H1 (cell line): ENCODE measurements at regions not wholly inside any gene's neighbourhood (a gene's known extent, or its start where the extent isn't known, plus 50 kb on each side); places are given as distances from the start of the nearest gene placed in this dataset.
A peak's percentile ranks its signal among the peaks of the same experiment; 100 is the strongest.

Source experiments
- CTCF ChIA-PET: fragments of 300-600 bp; sonication (Branson Sonifier 250); formaldehyde crosslinking; loops from one replicate; lab custom pipeline; 2021; ENCODE audit not compliant: partially characterized antibody; lab: Charles Lee
- POLR2A ChIA-PET: fragments of 300-600 bp; sonication (Branson Sonifier 250); formaldehyde crosslinking; loops from one replicate; lab custom pipeline; 2021; ENCODE audit warnings: inconsistent platforms; ENCODE audit not compliant: partially characterized antibody; lab: Charles Lee
- DNase-seq, 2 experiments: peaks; one replicate each; pipeline versions ENCODE4 v3.0.0 to v3.0.0-alpha.2; 2010 to 2022; ENCODE audit warnings: low spot score in 2 of 2, low read depth in 1 of 2, mixed read lengths in 1 of 2
- FAIRE-seq: peaks from 2 replicates; lab custom pipeline; 2011; peaks lifted over from hg19 to GRCh38; lab: Jason Lieb, UNC
- H2AFZ ChIP-seq: 2 replicates; pipeline ENCODE4 v1.8.1; 2012; ENCODE audit warnings: low read length, inconsistent platforms
- H2AK5ac ChIP-seq: 2 replicates; pipeline ENCODE4 v1.6.1; 2013; ENCODE audit warnings: low read depth, low read length
- H2BK120ac ChIP-seq: replicated peaks from 2 replicates; pipeline ENCODE3; 2013; ENCODE audit warnings: low read depth, low read length, inconsistent platforms
- H2BK12ac ChIP-seq: 2 replicates; pipeline ENCODE4 v1.6.1; 2013; ENCODE audit warnings: low read depth, low read length
- H2BK15ac ChIP-seq: 2 replicates; pipeline ENCODE4 v1.6.1; 2013; ENCODE audit warnings: low read length
- H2BK20ac ChIP-seq: 2 replicates; pipeline ENCODE4 v1.6.1; 2013; ENCODE audit warnings: low read length
- H2BK5ac ChIP-seq: 2 replicates; pipeline ENCODE4 v1.6.1; 2013; ENCODE audit warnings: low read depth, low read length
- H3K14ac ChIP-seq: 2 replicates; pipeline ENCODE4 v1.6.1; 2013; ENCODE audit warnings: inconsistent platforms; ENCODE audit not compliant: insufficient read length
- H3K18ac ChIP-seq: 2 replicates; pipeline ENCODE4 v1.6.1; 2013; ENCODE audit warnings: low read length; ENCODE audit errors: extremely low read depth
- H3K23ac ChIP-seq: 2 replicates; pipeline ENCODE4 v1.6.1; 2013; ENCODE audit warnings: inconsistent platforms; ENCODE audit not compliant: insufficient read length
- H3K23me2 ChIP-seq: 2 replicates; pipeline ENCODE4 v1.6.1; 2013; ENCODE audit warnings: low read depth, low read length
- H3K27ac ChIP-seq: 2 replicates; pipeline ENCODE4 v1.6.1; 2011; ENCODE audit warnings: low read depth, low read length, inconsistent platforms
- H3K27me3 ChIP-seq, 4 experiments: replicated peaks in 1 of 4; 1 replicate in 1 of 4; 2 replicates in 3 of 4; pipeline versions ENCODE4 v1.6.1 to v1.8.1; 2011 to 2013; ENCODE audit warnings: low read length in 3 of 4, mild to moderate bottlenecking in 3 of 4, inconsistent platforms in 2 of 4, mixed read lengths in 2 of 4, moderate library complexity in 1 of 4; ENCODE audit not compliant: control insufficient read depth in 3 of 4, insufficient read depth in 3 of 4; ENCODE audit errors: extremely low read depth in 1 of 4
- H3K36me3 ChIP-seq, 4 experiments: 2 replicates each; pipeline versions ENCODE4 v1.6.1 to v1.8.1; 2011 to 2013; ENCODE audit warnings: mild to moderate bottlenecking in 4 of 4, low read length in 3 of 4, moderate library complexity in 2 of 4, control low read depth in 1 of 4, inconsistent platforms in 1 of 4; ENCODE audit not compliant: insufficient read depth in 4 of 4, control insufficient read depth in 2 of 4
- H3K4ac ChIP-seq: replicated peaks from 2 replicates; pipeline ENCODE3; 2013; ENCODE audit warnings: low read length, low read depth, mixed read lengths, inconsistent platforms; ENCODE audit not compliant: insufficient read length
- H3K4me1 ChIP-seq, 4 experiments: replicated peaks in 1 of 4; 1 replicate in 1 of 4; 2 replicates in 3 of 4; pipeline versions ENCODE4 v1.6.1 to v1.8.1; 2011 to 2013; ENCODE audit warnings: low read length in 3 of 4, inconsistent platforms in 2 of 4, mixed read lengths in 1 of 4; ENCODE audit not compliant: insufficient read depth in 4 of 4, control insufficient read depth in 3 of 4
- H3K4me2 ChIP-seq, 2 experiments: 2 replicates each; pipeline versions ENCODE4 v1.6.1 to v1.8.1; 2011 to 2013; ENCODE audit warnings: low read depth in 2 of 2, low read length in 2 of 2, control low read depth in 1 of 2, inconsistent platforms in 1 of 2, mild to moderate bottlenecking in 1 of 2; ENCODE audit not compliant: insufficient read depth in 1 of 2
- H3K4me3 ChIP-seq, 4 experiments: fragments of 200-600, 300-600 bp in 1 of 4; sonication (generic), shearing (Covaris generic), sonication (Bioruptor Twin) in 1 of 4; 2 replicates each; pipeline versions ENCODE4 v1.5.1 to v1.8.1; 2011 to 2016; ENCODE audit warnings: low read length in 4 of 4, low read depth in 3 of 4, control low read depth in 2 of 4, inconsistent platforms in 2 of 4, mild to moderate bottlenecking in 2 of 4, mixed read lengths in 1 of 4, moderate library complexity in 1 of 4; ENCODE audit not compliant: insufficient read depth in 2 of 4; ENCODE audit errors: extremely low read depth in 1 of 4
- H3K56ac ChIP-seq: replicated peaks from 2 replicates; pipeline ENCODE3; 2013; ENCODE audit warnings: low read depth, mild to moderate bottlenecking, mixed read lengths, low read length, inconsistent platforms; ENCODE audit not compliant: insufficient read length
- H3K79me1 ChIP-seq: 2 replicates; pipeline ENCODE4 v1.6.1; 2013; ENCODE audit warnings: low read depth, low read length, control low read depth
- H3K79me2 ChIP-seq, 2 experiments: 2 replicates each; pipeline versions ENCODE4 v1.6.1 to v1.8.1; 2012 to 2013; ENCODE audit warnings: low read length in 2 of 2, mild to moderate bottlenecking in 2 of 2, inconsistent platforms in 1 of 2; ENCODE audit not compliant: insufficient read depth in 2 of 2, control insufficient read depth in 1 of 2
- H3K9ac ChIP-seq, 4 experiments: replicated peaks in 1 of 4; 1 replicate in 1 of 4; 2 replicates in 3 of 4; pipeline versions ENCODE4 v1.6.1 to v1.8.1; 2011 to 2013; ENCODE audit warnings: low read depth in 3 of 4, low read length in 3 of 4, control low read depth in 2 of 4, mild to moderate bottlenecking in 2 of 4, moderate library complexity in 2 of 4, inconsistent platforms in 1 of 4; ENCODE audit errors: extremely low read depth in 1 of 4
- H3K9me3 ChIP-seq, 2 experiments: 2 replicates each; pipeline versions ENCODE4 v1.6.1 to v1.8.1; 2012 to 2013; ENCODE audit warnings: mild to moderate bottlenecking in 2 of 2, moderate library complexity in 2 of 2, control low read depth in 1 of 2, inconsistent platforms in 1 of 2, low read depth in 1 of 2, low read length in 1 of 2, mixed read lengths in 1 of 2; ENCODE audit not compliant: insufficient read depth in 2 of 2
- H4K20me1 ChIP-seq, 2 experiments: replicated peaks in 1 of 2; 2 replicates each; pipeline versions ENCODE3 to v1.8.1; 2011 to 2013; ENCODE audit warnings: inconsistent platforms in 2 of 2, low read length in 2 of 2, mild to moderate bottlenecking in 1 of 2; ENCODE audit not compliant: insufficient read depth in 2 of 2, control insufficient read depth in 1 of 2
- H4K5ac ChIP-seq: 2 replicates; pipeline ENCODE4 v1.6.1; 2013; ENCODE audit warnings: low read length, low read depth, mixed read lengths, inconsistent platforms; ENCODE audit not compliant: insufficient read length
- H4K8ac ChIP-seq: 2 replicates; pipeline ENCODE4 v1.8.0; 2013; ENCODE audit warnings: mild to moderate bottlenecking, moderate library complexity, low read length, inconsistent platforms; ENCODE audit not compliant: insufficient read depth; ENCODE audit errors: extremely low read depth
- H4K91ac ChIP-seq: replicated peaks from 2 replicates; pipeline ENCODE3; 2013; ENCODE audit warnings: low read length, mixed read lengths, inconsistent platforms; ENCODE audit not compliant: insufficient read length
- BRCA1 ChIP-seq: IDR thresholded peaks from 2 replicates; pipeline ENCODE4 v1.6.1; 2012; ENCODE audit warnings: low read depth, low read length, improper control_type of control experiment
- CBX8 ChIP-seq: fragments of 300-800, 300-1000 bp; sonication (generic); IDR thresholded peaks from 2 replicates; pipeline ENCODE4 v1.7.1; 2016; ENCODE audit warnings: low read depth, low read length, borderline replicate concordance
- EP300 ChIP-seq, 2 experiments: IDR thresholded peaks; 1 replicate in 1 of 2; 2 replicates in 1 of 2; pipeline ENCODE4 v1.6.1; 2011 to 2012; ENCODE audit warnings: low read depth in 2 of 2, low read length in 2 of 2, mild to moderate bottlenecking in 2 of 2, borderline replicate concordance in 1 of 2, inconsistent platforms in 1 of 2, moderate library complexity in 1 of 2
- GTF2F1 ChIP-seq: IDR thresholded peaks from 2 replicates; pipeline ENCODE4 v1.6.1; 2012; ENCODE audit warnings: low read depth, low read length, improper control_type of control experiment, borderline replicate concordance
- HDAC2 ChIP-seq, 2 experiments: fragments of 300-600 bp in 1 of 2; sonication (generic) in 1 of 2; IDR thresholded peaks; 2 replicates each; pipeline ENCODE4 v1.6.1; 2011 to 2012; ENCODE audit warnings: low read depth in 2 of 2, low read length in 2 of 2, mild to moderate bottlenecking in 2 of 2, moderate library complexity in 2 of 2, borderline replicate concordance in 1 of 2, inconsistent platforms in 1 of 2
- HDAC6 ChIP-seq: IDR thresholded peaks from one replicate; pipeline ENCODE4 v1.7.1; 2012; ENCODE audit warnings: low read depth, mild to moderate bottlenecking, inconsistent platforms, low read length, moderate library complexity
- RAD21 ChIP-seq, 2 experiments: IDR thresholded peaks in 1 of 2; conservative IDR thresholded peaks in 1 of 2; 2 replicates each; pipeline ENCODE4 v1.6.1; 2011; ENCODE audit warnings: low read depth in 2 of 2, low read length in 2 of 2, improper control_type of control experiment in 1 of 2, inconsistent platforms in 1 of 2, mild to moderate bottlenecking in 1 of 2, moderate library complexity in 1 of 2
- RBBP5 ChIP-seq: IDR thresholded peaks from 2 replicates; pipeline ENCODE4 v1.7.1; 2012; ENCODE audit warnings: low read depth, mild to moderate bottlenecking, inconsistent platforms, low read length, moderate library complexity, borderline replicate concordance
- RFX5 ChIP-seq: IDR thresholded peaks from 2 replicates; pipeline ENCODE4 v1.6.1; 2011; ENCODE audit warnings: low read depth, low read length, improper control_type of control experiment, borderline replicate concordance
- YY1 ChIP-seq: IDR thresholded peaks from 2 replicates; pipeline ENCODE4 v1.6.1; 2011; ENCODE audit warnings: low read depth, mild to moderate bottlenecking, low read length
- ZNF274 ChIP-seq: IDR thresholded peaks from 2 replicates; pipeline ENCODE4 v1.7.0; 2012; ENCODE audit warnings: low read length, borderline replicate concordance; ENCODE audit errors: extremely low read depth
- WGBS, 2 experiments: shearing (Covaris generic) in 1 of 2; methylation state at CpG; one replicate each; pipeline versions ENCODE4 v1.1.6 to v1.1.7; 2013 to 2015; ENCODE audit warnings: low lambda C conversion rate in 2 of 2, mixed read lengths in 2 of 2, inconsistent platforms in 1 of 2, low coverage in 1 of 2, missing lambda C conversion rate in 1 of 2; ENCODE audit not compliant: insufficient replicate concordance in 2 of 2, insufficient coverage in 1 of 2, insufficient read length in 1 of 2; ENCODE audit errors: extremely low coverage in 1 of 2, missing lambda C conversion rate in 1 of 2; 5-methylcytosine and 5-hydroxymethylcytosine counted together

DNA sequence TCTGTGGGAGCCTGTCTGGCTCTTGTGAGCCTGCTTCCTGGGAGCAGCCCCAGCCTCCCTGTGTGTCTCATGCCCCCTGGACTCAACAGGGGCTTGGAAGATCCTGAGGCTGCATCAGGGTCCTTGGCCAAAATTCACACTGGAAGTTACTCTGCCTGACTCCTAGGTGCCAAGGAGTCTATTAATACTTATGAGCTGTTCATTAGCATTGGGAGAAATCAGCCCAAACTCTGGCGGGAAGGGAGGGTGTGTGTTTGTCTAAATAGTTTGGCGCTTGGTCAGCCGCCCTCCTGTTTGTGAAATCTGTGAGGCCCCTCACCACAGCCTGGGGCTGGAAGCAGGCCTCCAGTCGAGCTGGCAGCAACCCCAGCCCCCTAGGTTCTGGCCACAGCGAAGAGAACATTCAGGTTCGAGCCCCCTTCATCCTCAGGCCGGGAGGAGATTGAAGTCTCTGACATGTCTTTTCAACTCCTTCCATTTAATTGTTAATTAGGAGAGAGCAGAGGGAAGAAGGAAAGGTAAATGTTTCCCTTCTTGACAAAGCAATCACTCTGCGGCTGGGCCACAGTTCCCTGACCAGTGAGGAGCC lies 82.1 kb upstream of the F3 start:
- DNase-seq = peak in 1 of 2 experiments; percentile 55
- Histone ChIP-seq H4K91ac (peak overlapping the region; percentile 59), H2AFZ (no peak overlapping the region), H2BK15ac (peak overlapping the region; percentile 83; the same call in 1 of the 2 replicates), H3K27ac (no peak overlapping the region), H3K4me2 (peak overlapping the region; percentile 14 to 47), H4K5ac (no peak overlapping the region), H2AK5ac (no peak overlapping the region), H3K4me1 (peaks cover 18 to 25% (median 21%) of the 10 kb centered on the region in 4 experiments), H3K23ac (no peak overlapping the region), H3K79me2 (no peaks in the 10 kb centered on the region), H3K27me3 (peaks cover 0 to 11% (median 6%) of the 10 kb centered on the region in 4 experiments; a peak in 6 of 7 replicates), H3K56ac (no peak overlapping the region), H4K20me1 (no peaks in the 10 kb centered on the region), H3K4me3 (peak overlapping the region in 1 of 4 experiments; percentile 28; a peak in 1 of 8 replicates), H2BK20ac (peak overlapping the region; percentile 88), H2BK5ac (no peak overlapping the region; the same call in 1 of the 2 replicates), H4K8ac (no peak overlapping the region), H3K36me3 (no peaks in the 10 kb centered on the region), H3K4ac (peak overlapping the region; percentile 47), H3K9ac (no peak overlapping the region), H3K9me3 (peaks cover 0 to 3% of the 10 kb centered on the region in 2 experiments; a peak in 1 of 4 replicates), H3K79me1 (no peaks in the 10 kb centered on the region), H2BK120ac (peak overlapping the region; percentile 60), H3K14ac (no peak overlapping the region), H3K18ac (peak overlapping the region; percentile 48; the same call in 1 of the 2 replicates), H3K23me2 (no peaks in the 10 kb centered on the region), H2BK12ac (peak overlapping the region; percentile 51)
- POLR2A ChIA-PET = interaction anchor here (1.6 to 2.3 kb wide), 2 partner anchors 12 to 13 kb away, joined by 4 to 5 read pairs; no protein-coding TSS in a partner anchor
- no peak for FAIRE-seq
- CTCF ChIA-PET = interaction anchor here (1.2 to 2.6 kb wide), 6 partner anchors 12 to 45 kb away, joined by 3 to 15 read pairs (median 4); no protein-coding TSS in a partner anchor
- WGBS, 2 experiments = 20% methylated on average over 8 of the region's 8 CpGs; no CpG with 5 or more reads in 1 of the 2 experiments
- no peak for TF ChIP-seq BRCA1
- no peak for TF ChIP-seq HDAC2 (IDR thresholded peaks at IDR 0.05; ENCODE audit: borderline replicate concordance in 1 of 2, low read depth in 2 of 2, low read length in 2 of 2)
- no peak for TF ChIP-seq GTF2F1
- TF ChIP-seq ZNF274 = no peak
- no peak for TF ChIP-seq RBBP5
- no peak for TF ChIP-seq RFX5
- no peak for TF ChIP-seq YY1
- TF ChIP-seq HDAC6 = no peak
- TF ChIP-seq CBX8 = no peak
- no peak for TF ChIP-seq EP300 (IDR thresholded peaks at IDR 0.05; ENCODE audit: borderline replicate concordance in 1 of 2, low read depth in 2 of 2, low read length in 2 of 2)
- TF ChIP-seq RAD21 (IDR thresholded peaks at IDR 0.05 in 1 of 2, conservative IDR thresholded peaks at IDR 0.05 in 1 of 2; ENCODE audit: low read depth in 2 of 2, low read length in 2 of 2) = no peak
